ENCODE measurements at regions not wholly inside any gene's neighbourhood (a gene's known extent, or its start where the extent isn't known, plus 50 kb on each side); places are given as distances from the start of the nearest gene placed in this dataset.

DNA sequence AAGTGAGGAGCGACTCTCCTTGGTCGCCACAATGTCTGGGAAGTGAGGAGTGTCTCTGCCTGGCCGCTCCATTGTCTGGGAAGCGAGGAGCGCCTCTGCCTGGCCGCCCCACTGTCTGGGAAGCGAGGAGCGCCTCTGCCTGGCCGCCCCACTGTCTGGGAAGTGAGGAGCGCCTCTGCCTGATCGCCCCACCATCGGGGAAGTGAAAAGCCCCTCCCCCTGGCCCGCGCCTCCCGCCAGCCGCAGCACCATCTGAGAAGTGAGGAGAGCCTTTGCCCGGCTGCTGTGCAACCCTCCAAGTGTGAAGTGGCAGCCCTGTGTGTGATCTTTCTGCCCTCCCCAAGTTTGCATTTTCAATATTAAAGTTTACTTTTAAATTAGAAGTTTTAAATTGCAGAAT is 95.0 kb upstream of the PPP2R5A start:
- DNase-seq, result no peak

DNA sequence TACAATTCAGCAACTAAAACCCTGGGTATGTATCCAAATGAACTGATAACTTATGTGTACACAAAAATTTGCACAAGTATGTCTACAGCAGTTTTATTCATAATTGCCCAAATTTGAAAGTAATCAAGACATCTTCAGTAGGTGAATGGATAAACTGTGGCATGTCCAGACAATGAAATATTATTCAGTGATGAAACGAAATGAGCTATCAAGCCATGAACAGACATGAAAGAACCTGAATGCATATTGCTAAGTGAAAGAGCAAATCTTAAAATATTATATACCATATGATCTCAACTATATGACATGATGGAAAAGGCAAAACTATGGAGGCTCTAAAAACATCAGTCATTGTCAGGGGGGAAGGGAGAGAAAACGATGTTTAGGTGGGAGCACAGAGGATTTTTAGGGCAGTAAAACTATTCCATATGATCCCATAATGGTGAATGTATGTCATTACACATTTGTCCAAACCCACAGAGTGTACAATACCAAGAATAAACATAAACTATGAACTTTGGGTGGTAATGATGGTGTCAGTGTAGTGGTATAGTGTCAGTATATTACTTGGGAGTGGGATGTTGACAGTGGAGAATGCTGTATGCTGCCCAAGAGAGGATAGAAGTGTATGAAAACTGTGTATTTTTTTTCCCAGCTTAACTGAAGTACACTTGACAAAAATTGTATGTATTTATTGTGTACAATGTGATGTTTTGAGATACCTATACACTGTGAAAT is 92.8 kb upstream of the PPP2R5A start:
- DNase-seq, result no peak

DNA sequence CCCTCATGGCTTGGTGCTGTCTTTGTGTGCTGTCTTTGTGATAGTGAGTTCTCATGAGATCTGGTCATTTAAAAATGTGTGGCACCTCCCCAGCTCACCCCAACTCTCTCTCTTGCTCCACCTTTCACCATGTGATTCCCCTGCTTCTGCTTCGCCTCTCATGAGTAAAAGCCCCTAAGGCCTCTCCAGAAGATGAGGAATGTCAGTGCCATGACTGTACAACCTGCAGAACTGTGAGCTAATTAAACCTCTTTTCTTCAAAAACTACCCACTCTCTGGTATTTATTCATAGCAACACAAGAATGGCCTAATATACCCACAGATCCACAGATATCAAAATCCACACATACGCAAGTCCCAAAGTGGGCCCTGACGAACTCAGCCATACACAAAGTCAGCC is 88.9 kb upstream of the PPP2R5A start:
- DNase-seq, result no peak

DNA sequence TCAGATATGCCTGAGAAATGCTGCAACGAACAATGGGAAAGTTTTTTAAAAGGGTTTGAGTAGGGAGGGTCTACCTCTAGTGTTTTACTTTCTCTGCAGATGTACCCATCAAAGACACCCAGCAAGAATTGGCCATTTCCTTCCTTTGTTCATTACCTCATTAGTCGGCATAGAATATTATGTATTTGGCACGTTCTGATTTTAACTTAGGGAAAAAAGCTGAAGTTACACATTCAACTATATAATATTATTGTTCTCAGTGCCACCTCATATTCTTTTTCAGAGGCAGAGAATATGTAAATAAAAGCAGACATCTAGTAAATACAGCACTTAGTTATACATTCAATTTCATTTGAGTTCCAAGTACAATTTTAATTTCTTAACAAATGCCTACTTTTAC is 83.7 kb upstream of the PPP2R5A start:
- no peak for DNase-seq

DNA sequence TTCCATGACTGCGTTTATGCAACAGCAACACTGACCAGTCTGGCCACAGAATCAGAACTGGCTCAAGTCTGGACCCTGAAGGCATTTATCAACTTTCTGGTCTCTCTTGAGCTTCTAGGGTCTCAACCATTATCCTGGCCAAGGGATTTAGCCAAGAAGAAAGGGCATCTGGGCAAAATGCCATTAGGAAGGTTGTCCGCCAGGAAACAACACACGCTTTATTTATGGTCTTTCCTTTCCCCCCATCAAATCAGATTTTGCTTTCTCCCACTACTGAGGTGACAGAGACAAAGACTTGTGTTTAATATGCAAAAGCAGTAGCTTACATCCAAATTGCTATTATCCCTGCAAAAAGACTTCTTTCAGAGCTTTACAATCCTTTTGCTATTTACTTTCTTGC is 81.6 kb upstream of the PPP2R5A start:
- DNase-seq, result peak in 2 of 14 donors; percentile 21

DNA sequence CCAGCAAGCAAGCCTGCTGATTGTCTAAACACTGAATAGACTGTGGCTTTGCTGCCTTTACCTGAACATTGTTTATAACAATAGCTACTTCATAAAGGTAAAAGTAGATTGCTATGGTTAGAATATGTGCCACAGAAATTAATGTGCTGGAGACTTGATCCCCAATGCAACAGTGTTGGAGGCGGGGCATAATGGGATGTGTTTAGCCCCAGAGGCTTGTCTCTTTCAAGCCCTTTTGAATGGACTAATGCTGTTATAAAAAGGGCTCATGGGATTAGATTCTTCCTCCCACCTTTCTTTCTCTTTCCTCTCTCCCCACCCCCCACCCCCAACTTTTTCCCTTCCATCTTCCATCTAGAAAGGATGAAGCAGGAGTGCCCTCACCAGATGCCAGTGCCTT is 80.2 kb upstream of the PPP2R5A start:
- no peak for DNase-seq

DNA sequence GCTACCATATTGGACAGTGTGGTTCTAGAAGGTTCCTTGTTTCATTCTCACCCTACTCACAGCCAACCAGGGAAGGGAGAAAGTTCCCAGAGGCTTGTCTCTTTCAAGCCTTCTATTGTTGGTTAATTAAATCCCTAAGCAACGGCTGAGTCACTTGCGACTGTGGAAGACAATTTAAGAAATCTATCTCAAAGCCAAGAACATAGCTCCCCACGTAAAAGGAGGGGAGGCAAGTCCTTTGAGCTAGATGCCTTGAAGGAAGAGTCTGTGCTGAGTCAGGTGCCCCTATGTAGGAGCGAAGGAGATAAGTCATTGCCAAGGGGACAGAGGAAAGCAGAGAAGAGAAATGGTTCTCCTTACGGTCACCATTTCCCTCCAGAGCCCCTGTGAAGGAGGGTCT is 79.4 kb upstream of the PPP2R5A start:
- DNase-seq, result peak in 1 of 14 donors; percentile 5

DNA sequence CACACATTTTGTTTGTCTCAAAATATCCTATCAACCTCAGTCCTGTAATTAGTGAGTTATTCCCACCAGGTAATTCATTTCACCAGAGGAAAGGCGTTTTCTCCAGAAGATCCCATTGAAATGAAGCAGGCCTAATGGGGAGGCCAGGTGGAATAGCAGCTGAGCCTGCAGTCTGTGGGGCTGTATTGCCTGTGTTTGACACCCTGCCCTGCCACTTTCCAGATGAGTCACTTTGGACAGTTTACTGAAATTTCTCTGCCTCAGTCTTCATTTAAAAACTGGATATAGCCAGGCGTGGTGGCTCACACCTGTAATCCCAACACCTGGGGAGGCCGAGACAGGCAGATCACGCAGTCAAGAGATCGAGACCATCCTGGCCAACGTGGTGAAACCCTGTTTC is 78.1 kb upstream of the PPP2R5A start:
- DNase-seq, result no peak

DNA sequence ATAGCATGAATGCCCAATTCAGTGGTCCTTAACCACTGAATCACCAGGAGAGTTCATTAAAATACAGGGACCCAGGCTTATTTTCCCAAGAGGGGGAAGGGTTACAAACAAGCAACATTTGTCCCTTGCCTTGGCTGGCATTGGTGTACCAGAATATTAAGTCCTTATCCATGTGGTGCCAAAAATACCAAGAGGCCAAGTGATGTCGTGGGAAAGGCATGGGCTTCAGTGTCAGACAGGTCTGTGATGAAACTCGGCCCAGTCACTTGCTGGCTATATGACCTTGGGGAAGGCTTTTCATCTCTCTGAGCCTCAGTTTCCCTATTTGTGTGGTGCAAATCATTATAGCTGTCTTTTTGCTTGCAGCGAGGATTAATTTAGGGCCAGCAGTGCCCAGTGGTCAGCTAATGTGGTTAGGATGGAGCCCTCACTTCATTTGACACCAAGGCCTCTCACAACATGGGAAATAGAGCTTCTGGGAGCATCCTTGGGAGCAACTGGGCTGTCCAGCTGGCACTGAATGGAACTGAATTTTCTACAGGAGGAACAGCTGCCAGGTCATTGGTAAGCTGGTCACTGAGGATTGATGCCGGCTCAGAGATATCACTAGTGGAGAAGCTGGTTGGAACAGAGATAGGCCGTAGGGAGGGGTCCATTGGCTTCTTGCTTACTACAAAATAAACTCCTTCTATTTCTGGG is 77.2 kb upstream of the PPP2R5A start:
- no peak for DNase-seq

DNA sequence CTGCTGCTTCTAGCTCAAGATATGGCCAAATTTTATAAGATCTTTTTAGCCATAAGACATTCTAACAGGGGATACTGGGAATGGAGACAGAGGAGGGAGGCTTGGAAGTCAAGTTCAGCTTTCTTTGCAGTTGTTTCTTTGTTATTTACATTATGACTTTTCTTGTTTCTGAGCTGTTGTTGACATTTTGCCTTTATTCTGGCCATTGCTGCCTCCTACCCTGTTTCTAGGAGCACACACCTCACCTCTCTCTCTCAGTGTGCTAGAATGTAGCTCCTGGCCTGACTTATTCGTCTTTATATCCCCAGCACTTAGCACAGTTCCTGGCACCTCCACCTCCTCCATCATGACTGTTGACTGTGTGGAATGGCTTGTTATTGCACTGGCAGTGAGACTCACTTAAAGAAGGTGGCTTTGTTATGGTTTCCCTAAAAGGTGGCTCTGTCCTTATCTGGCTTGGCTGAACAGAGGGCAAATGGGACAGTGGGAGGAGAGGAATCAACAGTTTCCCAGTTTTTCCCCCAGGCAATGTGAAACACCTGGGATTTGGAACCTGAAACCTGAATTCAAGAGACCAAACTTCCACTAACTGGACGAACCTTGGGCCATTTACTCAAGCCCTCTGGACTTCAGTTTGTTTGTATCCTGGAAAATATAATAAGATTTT is 76.1 kb upstream of the PPP2R5A start:
- no peak for DNase-seq

DNA sequence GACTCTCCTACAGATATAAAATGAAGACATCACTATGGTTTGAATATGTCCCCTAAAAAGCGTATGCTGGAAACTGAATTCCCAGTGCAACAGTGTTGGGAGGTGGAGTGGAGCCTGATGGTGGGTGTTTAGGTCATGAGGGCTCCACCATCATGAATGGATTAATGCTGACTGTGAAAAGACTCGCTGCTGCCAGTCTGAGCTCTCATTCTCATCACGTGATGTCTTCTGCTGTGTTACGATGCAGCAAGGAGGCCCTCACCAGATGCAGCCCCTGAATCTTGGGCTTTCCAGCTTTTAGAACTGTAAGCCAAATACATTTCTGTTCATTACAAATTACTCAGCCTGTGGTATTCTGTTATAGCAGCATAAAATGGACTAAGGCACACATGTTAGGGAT is 73.8 kb upstream of the PPP2R5A start:
- DNase-seq, result no peak

DNA sequence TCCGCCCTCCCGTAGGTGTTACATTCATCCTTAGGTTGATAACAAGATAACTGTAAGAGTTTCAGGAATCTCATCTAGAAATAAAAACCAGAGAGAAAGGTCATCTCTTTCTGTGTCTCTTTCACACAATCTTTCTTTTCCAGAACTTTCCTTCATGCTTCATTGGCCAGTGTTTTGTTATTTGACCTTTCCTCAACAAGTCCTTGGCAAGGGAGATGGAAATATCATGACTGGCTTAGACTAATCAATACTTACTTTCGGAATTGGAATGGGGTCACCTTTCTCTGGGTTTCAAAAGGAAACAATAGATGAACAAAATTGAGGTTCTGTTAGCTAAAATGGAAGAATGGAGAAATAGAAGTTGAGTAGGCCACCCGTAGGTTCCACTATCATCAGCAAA is 72.9 kb upstream of the PPP2R5A start:
- no peak for DNase-seq

DNA sequence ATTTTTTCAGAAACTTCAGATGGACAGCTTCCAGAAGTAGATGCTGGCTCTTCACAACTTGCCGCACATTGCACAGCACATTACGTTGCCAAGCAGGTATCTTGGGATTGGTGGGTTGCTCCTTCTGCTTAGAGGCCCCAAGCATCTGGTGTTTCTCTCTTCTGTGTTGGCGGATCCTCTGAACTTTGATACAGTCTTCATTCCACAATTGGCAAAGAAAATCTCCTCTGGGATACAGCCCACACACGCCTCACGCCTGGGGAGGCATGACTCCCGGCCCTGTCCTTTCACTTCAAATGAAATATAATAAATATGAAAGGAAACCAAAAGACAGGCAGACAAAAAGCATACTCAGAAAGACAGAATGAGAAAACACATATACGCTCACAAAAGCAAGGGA is 72.3 kb upstream of the PPP2R5A start:
- no peak for DNase-seq

DNA sequence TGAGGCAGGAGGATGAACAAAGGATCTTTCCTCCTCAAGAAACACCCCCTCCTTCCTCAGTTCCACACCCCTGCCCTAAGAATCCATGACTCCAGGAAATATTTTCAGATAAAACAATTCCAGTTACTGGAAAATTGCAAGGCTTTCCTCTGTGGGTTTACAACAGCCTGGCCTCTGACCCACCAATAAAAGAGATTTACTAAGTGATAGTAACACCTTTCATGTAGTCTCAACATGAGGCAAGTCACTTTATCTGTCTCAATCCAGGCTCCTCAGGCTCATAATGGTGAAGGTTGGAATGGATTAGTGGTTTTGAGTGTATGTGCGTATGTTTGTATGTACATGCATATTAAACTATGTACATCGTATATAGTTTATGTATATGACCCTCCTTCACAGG is 71.4 kb upstream of the PPP2R5A start:
- no peak for DNase-seq

DNA sequence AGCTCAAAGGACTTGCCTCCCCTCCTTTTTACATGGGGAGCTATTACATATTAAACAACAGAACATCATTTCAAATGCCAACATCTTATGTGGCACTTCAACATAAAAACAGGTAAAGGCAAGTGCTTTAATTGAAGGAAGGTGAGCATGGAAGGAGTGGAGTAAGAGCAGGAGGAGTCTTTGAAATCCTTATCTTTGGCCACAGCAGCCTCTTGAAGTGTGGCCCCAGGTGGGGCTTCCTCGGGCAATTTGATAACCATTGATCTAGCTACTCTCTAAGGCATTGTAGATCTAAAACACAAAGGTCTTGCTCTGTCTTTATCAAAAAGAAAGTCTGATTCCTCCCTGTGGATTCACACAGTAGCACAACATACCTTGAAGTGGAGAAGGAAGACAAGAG is 70.9 kb upstream of the PPP2R5A start:
- no peak for DNase-seq

DNA sequence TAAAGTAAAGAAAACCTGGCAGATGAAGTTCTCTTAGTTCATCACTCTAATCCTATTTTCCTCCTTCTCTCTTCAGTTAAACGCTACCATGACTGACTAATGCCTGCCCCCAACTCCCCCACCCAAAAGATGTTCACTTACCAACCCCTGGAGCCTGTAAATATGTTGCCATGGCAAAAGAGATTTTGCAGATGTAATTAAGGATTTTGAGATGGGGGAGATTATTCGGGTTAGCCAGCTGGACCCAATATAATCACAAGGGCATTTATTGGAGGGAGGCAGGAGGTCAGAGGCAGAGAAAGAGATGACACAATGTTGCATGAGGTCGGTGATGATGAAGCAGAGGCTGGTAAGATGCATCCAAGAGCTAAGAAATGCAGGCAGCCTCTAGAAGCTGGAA is 69.3 kb upstream of the PPP2R5A start:
- no peak for DNase-seq

DNA sequence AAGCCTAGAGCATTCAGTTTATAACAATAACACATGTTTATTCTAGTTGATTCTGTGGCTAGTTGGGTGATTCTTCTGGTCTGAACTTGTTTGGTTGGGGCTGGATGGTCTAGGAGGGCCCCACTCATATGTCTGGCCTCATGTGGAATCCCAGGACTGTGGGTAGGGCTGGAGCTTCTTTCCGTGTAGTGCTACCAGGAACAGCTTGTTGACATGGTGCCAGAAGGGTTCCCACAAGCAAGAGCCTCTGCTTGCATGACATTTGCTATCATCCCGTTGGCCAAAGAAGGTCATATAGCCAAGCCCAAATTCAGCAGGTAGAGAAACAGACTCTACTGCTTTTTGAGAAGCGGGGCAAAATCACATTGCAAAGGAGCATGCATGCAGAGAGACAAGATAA is 67.6 kb upstream of the PPP2R5A start:
- no peak for DNase-seq

DNA sequence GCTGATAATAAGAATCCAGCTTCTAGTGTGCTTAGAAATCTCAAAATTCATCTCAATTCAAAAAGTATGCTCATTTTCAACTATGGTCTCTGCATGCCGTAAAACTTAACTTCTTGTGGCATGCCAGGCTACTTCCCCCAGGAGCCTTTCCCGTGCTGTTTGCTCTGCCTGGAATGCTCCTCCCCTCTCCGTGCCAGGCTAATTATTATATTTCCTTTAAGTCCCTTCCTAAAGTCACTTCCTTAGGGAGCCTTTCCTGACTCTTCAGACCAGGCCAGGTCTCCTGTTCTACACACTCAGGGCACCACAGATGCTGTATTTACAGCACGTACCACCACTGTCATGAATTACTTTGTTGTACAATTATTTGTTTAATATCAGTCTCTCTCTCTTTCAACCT is 67.1 kb upstream of the PPP2R5A start:
- DNase-seq, result no peak

DNA sequence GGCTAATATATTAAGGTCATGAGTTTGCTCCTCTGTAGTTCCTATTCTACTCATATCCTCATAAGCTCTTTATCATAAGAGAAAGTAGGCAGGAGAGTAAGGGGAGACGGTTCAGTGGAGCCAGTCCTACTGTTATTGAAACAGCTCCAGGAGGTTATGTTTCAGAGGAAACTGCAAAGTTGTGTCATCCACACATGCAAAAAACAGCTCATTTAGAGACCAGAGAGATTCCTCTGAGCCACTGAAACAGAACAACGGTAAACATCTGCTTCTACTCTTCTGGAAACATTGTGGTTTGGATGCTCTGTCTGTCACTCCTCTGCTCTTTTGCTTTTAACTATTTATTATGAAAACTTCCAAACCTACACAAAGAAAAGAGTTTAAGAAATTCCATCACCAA is 66.3 kb upstream of the PPP2R5A start:
- DNase-seq, result no peak

DNA sequence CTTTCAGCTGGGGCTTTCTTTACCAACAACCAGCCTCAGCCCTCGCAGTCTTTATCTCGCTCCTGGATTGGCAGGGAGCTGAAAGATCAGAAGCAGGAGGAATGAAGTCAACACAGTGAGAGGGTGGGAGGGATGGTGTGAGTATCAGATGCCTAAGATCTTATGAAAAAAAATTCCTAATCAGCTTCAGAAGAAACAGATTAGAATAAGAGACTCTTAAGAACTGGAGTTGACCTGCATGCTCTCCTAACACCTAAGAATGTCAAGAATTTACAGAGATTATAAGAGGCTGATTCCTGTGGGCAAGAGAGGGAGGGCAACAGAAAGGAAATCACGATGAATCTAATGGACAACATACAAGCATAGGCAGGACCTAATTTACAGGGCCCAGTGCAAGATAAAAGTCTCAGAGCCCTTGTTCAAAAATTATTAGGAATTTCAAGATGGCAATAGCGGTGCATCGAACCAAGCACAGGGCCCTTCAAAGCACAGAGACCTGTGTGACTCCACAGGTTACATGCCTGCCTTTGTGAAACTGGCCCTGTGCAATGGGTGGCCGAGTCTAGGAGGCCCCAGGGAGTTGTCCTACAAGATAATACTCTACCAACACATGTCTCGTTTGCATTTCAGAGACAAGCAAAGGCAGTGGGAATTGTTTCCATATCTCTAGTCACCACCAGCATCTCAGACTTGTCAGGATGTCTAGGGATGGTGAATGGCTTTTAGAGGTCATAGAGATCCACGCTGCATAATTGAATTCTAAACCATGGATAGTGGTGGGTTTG is 65.3 kb upstream of the PPP2R5A start:
- DNase-seq, result no peak

DNA sequence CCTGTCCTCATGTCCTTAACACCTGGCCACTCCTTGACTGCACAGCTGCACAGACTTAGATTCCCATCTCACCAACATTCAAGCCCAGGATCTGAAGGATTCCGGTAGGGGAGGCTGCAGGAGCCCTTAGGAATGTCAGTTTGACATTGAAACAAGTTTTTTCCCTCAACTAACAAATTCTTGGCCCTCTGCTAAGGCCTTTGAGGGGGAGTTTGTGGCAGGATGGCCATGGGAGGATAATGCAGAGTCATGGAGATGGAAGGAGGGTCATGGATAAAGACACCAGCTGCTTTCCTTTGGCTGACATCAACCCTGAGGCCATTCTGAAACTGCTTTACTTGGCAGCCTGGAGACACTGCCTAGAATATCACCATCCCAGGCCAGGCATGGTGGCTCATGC is 63.4 kb upstream of the PPP2R5A start:
- no peak for DNase-seq

DNA sequence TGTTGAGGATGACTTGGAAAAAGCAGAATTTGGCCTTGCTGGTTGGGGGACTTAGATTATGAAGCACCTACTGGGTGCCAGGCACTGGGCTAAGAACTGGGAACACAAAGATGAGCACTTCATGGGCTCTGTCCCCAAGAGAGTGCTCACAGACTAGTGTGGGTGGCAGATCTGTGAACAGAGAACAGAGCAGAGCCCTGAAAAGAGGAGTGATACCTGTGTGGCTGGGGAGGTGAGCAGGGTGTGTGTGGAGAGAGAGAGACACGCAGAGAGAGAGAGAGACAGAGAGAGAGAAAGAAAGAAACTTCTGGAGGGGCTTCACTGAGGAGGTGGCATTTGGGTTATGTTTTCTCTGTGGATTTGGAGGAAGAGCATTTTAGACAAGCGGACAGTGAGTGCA is 61.1 kb upstream of the PPP2R5A start:
- no peak for DNase-seq

DNA sequence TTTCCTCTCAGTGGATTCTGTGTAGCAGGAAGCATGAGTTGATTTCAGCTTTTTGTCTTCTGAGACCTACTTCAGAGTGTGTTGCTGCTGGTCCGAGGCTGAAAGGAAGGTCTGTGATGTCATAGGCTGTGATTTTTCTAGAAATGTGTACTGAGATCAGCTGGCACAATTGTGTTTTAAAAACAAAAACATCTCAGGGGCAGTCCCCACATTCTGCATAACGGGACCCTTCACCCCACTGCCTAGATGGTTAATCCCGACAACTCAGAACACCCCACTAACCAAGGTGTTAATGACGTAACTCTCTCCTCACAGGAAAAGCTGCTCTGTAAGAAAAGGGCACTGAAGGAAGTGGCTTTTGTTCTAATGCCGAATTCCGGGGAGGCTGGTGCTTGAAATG is 59.8 kb upstream of the PPP2R5A start:
- DNase-seq, result no peak

All from C1 segment of cervical spinal cord (tissue), 14 donors.